Glutamatergic neuron (in vitro differentiated cells): ENCODE measurements at regions not wholly inside any gene's neighbourhood (a gene's known extent, or its start where the extent isn't known, plus 50 kb on each side); places are given as distances from the start of the nearest gene placed in this dataset.

ENCODE experiments used
- DNase-seq: peaks from one replicate; pipeline ENCODE4 v3.0.0; 2022
- H3K27ac Mint-ChIP-seq: one replicate; pipeline ENCODE4 v1.8.0; 2020; ENCODE audit warnings: mild to moderate bottlenecking, mixed read lengths, inconsistent platforms; ENCODE audit not compliant: unreplicated experiment
- H3K27me3 Mint-ChIP-seq: one replicate; pipeline ENCODE4 v1.8.0; 2020; ENCODE audit warnings: mild to moderate bottlenecking, moderate library complexity, mixed read lengths, inconsistent platforms; ENCODE audit not compliant: unreplicated experiment
- H3K36me3 Mint-ChIP-seq: one replicate; pipeline ENCODE4 v1.8.0; 2020; ENCODE audit warnings: mild to moderate bottlenecking, mixed read lengths, inconsistent platforms; ENCODE audit not compliant: unreplicated experiment
- H3K4me1 Mint-ChIP-seq: one replicate; pipeline ENCODE4 v1.8.0; 2020; ENCODE audit warnings: mild to moderate bottlenecking, low read depth, mixed read lengths, inconsistent platforms; ENCODE audit not compliant: unreplicated experiment
- H3K4me3 Mint-ChIP-seq: one replicate; pipeline ENCODE4 v1.8.0; 2020; ENCODE audit warnings: mild to moderate bottlenecking, mixed read lengths, inconsistent platforms; ENCODE audit not compliant: unreplicated experiment
- H3K9me3 Mint-ChIP-seq: one replicate; pipeline ENCODE4 v1.8.0; 2020; ENCODE audit warnings: mild to moderate bottlenecking, moderate library complexity, mixed read lengths, inconsistent platforms; ENCODE audit not compliant: unreplicated experiment
- TF ChIP-seq, protein P1 (sequence below): fragments of 200-600 bp; sonication (generic); IDR thresholded peaks from one replicate; pipeline ENCODE4 v1.5.0; 2021; ENCODE audit not compliant: partially characterized antibody, unreplicated experiment

DNA sequence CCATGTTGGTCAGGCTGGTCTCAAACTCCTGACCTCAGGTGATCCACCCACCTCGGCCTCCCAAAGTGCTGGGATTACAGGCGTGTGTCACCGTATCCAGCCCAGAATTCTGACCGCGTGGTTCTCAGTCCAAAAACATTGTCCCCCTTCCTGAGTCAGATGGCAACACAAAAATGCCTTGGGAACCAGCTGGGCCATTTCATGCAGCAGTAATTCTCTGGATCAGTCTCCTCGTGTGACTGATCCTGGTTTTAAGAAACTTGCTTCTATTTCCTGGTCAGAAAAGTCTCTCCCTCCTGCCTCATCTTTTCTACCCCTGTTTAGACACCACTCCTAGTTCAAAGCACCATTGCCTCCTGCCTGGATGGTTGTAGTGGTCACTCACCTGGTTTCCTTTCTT lies 60.9 kb upstream of the USP29 start:
- H3K4me1 Mint-ChIP-seq: peaks cover 1% of the 10 kb centered on the region
- H3K27me3 Mint-ChIP-seq: peaks cover 3% of the 10 kb centered on the region
- peaks cover 18% of the 10 kb centered on the region for H3K9me3 Mint-ChIP-seq
- no peak overlapping the region for H3K27ac Mint-ChIP-seq
- TF ChIP-seq, protein P1, sequence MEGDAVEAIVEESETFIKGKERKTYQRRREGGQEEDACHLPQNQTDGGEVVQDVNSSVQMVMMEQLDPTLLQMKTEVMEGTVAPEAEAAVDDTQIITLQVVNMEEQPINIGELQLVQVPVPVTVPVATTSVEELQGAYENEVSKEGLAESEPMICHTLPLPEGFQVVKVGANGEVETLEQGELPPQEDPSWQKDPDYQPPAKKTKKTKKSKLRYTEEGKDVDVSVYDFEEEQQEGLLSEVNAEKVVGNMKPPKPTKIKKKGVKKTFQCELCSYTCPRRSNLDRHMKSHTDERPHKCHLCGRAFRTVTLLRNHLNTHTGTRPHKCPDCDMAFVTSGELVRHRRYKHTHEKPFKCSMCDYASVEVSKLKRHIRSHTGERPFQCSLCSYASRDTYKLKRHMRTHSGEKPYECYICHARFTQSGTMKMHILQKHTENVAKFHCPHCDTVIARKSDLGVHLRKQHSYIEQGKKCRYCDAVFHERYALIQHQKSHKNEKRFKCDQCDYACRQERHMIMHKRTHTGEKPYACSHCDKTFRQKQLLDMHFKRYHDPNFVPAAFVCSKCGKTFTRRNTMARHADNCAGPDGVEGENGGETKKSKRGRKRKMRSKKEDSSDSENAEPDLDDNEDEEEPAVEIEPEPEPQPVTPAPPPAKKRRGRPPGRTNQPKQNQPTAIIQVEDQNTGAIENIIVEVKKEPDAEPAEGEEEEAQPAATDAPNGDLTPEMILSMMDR: no peak
- no peak for DNase-seq
- peaks cover 4% of the 10 kb centered on the region for H3K36me3 Mint-ChIP-seq
- no peak overlapping the region for H3K4me3 Mint-ChIP-seq

DNA sequence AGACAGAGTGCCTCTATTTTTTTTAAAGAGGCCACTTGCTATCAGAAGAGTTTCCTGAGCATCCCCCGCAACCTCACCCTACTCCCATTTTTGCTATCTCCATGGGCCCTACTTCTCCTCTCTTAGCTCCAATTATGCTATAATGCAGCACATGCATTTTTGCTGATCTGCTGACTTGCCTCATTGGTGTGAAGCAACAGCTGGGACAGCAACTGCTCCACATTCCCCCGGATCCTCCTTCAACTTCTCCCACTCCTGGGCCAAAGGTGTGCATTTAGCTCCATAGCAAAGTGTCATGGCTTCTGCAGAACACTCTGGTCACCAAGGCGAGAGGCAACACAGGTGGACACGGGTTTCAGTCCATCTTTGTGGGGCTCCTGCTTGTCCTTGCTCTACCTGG lies 56.7 kb upstream of the USP29 start:
- Mint-ChIP-seq H3K4me3 (no peak overlapping the region), H3K36me3 (peaks cover 8% of the 10 kb centered on the region), H3K4me1 (no peaks in the 10 kb centered on the region), H3K27me3 (peaks cover 1% of the 10 kb centered on the region), H3K27ac (no peak overlapping the region), H3K9me3 (peaks cover 18% of the 10 kb centered on the region)
- TF ChIP-seq, protein P1: no peak
- DNase-seq: no peak

DNA sequence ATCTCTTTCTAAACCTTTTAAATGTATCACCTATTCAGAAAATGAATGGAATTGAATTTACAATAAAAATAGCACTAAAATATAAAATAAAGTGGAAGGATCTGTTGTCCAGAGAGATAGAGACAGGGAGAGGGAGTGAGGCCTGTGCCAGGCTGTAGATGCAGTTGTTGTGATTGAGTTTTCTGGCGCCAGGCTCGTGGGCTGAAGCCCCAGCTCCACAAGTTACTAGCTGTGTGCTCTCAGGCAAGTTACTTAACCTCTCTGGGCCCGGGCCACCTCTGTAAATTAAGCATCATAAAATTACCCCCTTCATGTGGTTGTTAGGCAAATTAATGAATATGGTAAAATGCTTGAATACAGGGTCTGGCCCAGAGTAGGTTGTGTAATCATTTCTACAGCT lies 52.3 kb upstream of the USP29 start:
- no peak for DNase-seq
- Mint-ChIP-seq H3K9me3 (peaks cover 15% of the 10 kb centered on the region), H3K27ac (no peak overlapping the region), H3K4me1 (no peaks in the 10 kb centered on the region), H3K27me3 (no peaks in the 10 kb centered on the region), H3K4me3 (no peak overlapping the region), H3K36me3 (peaks cover 8% of the 10 kb centered on the region)
- TF ChIP-seq, protein P1: no peak

DNA sequence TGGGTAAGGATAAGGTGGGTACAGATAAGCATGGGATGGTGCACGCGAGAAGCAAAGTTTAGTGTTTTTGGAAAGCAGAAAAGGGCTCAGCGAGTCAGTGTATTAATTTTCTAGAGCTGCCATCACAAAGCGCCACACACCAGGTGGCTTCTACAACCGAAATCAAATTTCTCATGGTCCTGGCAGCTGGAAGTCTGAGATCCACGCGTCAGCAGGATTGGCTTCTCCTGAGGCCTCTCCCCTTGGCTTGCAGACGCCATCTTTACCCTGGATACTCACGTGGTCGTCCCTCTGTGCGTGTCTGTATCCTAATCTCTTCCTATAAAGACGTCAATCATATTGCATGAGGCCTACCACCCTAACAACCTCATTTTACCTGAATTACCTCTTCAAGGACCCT lies 51.5 kb upstream of the USP29 start:
- Mint-ChIP-seq H3K4me1 (no peaks in the 10 kb centered on the region), H3K9me3 (peaks cover 13% of the 10 kb centered on the region), H3K36me3 (peaks cover 8% of the 10 kb centered on the region)

DNA sequence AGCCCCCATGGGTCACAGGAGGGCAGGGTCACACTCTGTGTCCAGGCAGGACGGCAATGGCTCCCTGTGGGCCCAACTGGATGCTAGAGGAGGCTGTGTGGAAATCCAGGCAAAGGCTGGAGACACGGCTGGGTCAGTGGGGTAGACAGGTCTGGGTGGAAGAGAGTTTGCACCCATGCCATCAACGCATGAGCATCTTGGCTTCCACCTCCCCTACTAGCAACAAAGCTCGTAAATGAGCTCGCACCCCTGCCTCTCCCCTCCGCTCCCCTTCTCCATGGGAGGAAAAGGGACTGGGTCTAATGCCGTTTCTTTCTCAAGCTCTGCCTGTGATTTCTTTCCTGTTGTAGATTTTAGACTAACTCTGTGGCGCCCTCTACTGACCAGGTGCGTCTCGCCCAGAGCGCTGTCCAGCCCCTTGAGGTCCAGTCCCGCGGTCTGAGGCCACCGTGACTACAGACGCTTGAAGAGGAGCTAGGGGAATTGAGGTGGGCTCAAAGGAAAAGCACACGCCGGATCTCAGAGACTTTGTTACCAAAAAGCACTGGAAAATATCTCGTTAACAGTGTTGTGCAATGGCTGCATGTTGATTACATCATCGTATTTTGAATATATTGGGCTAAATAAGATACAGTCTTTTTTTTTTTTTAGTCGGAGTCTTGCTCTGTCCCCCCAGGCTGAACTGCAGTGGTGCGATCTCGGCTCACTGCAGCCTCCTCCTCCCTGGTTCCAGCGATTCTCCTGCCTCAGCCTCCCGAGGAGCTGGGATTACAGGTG lies 50.7 kb upstream of the USP29 start:
- TF ChIP-seq, protein P1: peak; percentile 50
- H3K4me1 Mint-ChIP-seq: no peaks in the 10 kb centered on the region
- peaks cover 7% of the 10 kb centered on the region for H3K9me3 Mint-ChIP-seq
- no peaks in the 10 kb centered on the region for H3K27me3 Mint-ChIP-seq
- peaks cover 1% of the 10 kb centered on the region for H3K36me3 Mint-ChIP-seq
- DNase-seq: peak; percentile 34
- H3K27ac Mint-ChIP-seq: no peak overlapping the region
- H3K4me3 Mint-ChIP-seq: no peak overlapping the region

More for the DNA sequence above, 51.5 kb upstream of the USP29 start:
- H3K27me3 Mint-ChIP-seq: no peaks in the 10 kb centered on the region
- H3K27ac Mint-ChIP-seq: no peak overlapping the region
- no peak overlapping the region for H3K4me3 Mint-ChIP-seq
- TF ChIP-seq, protein P1: no peak
- DNase-seq: no peak
